CD4-positive, alpha-beta T cell treated with Interleukin-12 subunit alpha and Interleukin-12 subunit beta, for 1 hour (primary cell): ENCODE measurements at regions not wholly inside any gene's neighbourhood (a gene's known extent, or its start where the extent isn't known, plus 50 kb on each side); places are given as distances from the start of the nearest gene placed in this dataset.

Experiments
- DNase-seq: peaks from one replicate; pipeline ENCODE4 v3.0.0-alpha.2; 2020

DNA sequence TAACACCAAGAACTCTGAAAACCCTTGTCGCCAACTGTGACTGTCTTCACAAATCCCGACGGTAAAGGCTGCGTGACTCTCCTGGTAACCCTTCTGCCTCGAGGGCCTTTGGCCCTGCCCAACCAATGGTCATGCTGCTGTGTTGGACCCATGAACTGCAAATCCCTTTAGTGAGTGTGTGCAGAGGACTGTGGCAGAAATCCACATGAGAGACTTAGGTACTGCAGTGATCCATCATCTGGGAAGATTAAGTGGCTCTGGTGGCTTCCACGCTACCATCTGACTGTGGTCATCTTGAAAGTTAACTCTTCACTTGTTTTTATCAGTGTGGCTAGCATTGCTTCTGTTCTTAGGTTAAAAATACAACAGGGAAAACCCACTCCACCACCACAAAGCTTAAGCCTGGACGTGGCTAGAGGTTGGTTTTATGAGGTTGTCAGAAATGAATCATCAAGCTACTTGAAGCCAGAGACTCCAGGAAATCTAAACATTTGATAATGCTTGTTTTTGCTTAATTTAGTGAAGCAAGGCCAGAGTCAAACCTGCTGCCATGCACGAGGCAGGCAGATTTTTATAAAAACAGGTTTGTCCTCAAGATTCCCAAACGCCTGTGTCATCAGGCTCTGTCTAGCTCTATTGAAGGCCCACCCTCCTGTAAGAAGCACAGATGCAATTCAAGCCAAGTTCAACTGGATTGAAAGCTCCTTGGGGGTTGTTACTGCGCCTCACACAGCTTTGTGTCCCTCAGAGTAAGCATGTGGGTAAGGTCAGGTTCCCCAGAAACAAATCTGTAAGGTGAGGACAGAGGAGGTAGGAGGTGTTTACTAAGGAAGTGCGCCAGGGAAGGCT, 52.7 kb upstream of the ERCC6L2 start:
- DNase-seq = no peak

GRCh38 chr9:95822015-95822414, 53.5 kb upstream of the ERCC6L2 start:
- DNase-seq = no peak

- no peak for DNase-seq
Observed at GRCh38 chr9:95820074-95820473, 55.4 kb upstream of the ERCC6L2 start.

- DNase-seq = no peak
Observed at GRCh38 chr9:95819636-95820035, 55.9 kb upstream of the ERCC6L2 start.

- DNase-seq = no peak
Observed at GRCh38 chr9:95817205-95817604, 58.3 kb upstream of the ERCC6L2 start.

- no peak for DNase-seq
Observed at GRCh38 chr9:95816716-95817115, 58.8 kb upstream of the ERCC6L2 start.

DNA sequence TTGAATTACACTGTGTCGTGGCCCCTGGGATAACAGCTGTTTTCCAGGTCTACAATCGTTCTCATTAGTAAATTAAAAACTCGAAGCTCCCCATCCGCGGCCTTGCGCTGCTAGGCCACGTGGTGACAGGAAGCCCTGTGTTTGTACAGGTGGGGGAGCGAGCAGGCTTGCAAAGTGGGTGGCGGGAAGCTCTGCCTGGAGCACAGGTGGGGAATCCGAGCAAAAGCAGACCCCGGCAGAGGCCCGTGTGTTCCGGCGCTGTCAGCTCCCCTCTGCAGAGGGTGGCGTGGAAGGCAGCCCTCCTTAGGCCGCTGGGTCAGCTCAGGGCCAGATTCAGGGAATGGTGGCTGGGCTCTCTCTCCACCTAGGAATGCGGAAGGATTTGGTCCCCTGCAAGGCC, 59.5 kb upstream of the ERCC6L2 start:
- DNase-seq = no peak

DNA sequence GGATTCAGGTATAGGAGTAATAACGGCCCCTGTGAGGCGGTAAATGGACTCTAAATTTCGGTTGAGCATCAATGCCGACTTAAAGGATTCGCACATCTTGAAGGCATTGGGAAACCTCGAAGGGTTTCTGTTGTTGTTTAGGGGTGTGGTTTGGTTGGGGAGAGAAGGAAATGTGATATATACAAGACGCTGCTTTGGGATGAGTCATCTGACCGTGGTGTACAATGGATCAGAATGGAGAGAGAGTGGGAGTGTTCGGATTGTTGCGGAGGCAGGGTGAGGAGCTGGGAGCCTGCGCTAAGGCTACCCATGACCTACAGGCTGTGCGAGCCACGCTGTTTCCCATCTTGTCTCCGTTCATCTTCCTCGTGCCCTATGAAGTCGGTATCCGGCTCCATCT, 60.4 kb upstream of the ERCC6L2 start:
- no peak for DNase-seq

- no peak for DNase-seq
Observed at GRCh38 chr9:95813923-95814322, 61.6 kb upstream of the ERCC6L2 start.

DNA sequence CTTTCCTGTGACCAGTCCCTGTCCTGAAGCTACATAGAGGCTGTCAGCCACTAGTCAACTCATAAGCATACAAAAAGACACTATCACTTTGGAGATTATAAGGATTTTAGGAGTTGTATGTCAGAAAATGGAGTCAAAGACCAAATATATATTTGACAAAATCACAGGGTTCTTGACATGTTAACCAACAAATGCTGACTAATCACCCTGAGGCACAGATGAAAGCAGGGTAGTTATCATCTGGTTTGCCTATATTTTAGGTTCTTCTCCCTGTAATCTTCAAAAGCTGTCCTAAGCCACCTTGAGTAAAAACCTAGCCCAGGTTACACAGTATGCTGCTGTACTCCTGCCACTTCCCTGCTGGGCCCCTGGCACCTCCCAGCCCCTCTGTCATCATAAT, 64.7 kb upstream of the ERCC6L2 start:
- no peak for DNase-seq

- no peak for DNase-seq
Observed at GRCh38 chr9:95810133-95810532, 65.4 kb upstream of the ERCC6L2 start.

- no peak for DNase-seq
Observed at GRCh38 chr9:95809686-95810085, 65.8 kb upstream of the ERCC6L2 start.

- DNase-seq = no peak
Observed at GRCh38 chr9:95808011-95808410, 67.5 kb upstream of the ERCC6L2 start.

GRCh38 chr9:95807326-95807947, 68.1 kb upstream of the ERCC6L2 start:
- no peak for DNase-seq

GRCh38 chr9:95803197-95803596, 72.3 kb upstream of the ERCC6L2 start:
- no peak for DNase-seq

DNA sequence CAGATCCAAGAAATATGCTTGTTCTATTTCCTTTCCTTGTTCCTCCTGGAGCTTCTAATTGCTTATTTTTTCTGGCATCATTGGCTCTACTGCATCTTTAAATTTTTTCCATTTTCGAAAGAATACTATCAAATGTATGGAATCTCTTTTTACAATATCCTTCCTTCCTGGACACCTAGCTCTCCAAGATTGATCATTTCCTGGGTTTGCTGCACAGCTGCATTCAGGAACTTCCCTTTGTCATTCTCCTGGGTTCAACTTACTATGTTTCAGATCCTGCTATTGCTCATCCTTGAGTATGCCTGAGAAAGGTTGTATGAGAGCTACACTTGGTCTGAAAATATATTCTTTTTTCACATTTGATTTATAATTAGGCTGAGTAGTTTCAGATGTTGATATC, 73.7 kb upstream of the ERCC6L2 start:
- no peak for DNase-seq

GRCh38 chr9:95796029-95796428, 79.5 kb upstream of the ERCC6L2 start:
- no peak for DNase-seq

- no peak for DNase-seq
Observed at GRCh38 chr9:95793924-95794828, 81.3 kb upstream of the ERCC6L2 start.

DNA sequence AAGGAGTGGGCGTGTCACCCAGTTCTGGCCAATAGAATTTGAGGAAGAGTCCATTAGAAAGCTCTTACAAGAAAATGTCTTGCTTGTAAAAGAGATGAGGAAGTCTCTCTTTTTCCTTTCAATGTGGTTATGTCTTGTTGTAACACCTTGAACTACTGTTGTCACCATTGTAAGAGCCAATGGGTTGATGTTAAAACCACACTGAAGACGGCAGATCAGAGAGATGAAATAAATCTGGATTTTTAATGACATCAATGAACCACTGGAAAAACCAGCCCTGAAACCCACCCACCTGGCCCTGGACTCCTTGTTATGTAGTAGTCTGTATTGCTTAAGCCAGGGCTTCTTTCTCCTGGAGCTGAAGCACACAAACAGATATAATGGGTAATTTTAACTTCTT, 83.8 kb upstream of the ERCC6L2 start:
- DNase-seq = no peak

DNA sequence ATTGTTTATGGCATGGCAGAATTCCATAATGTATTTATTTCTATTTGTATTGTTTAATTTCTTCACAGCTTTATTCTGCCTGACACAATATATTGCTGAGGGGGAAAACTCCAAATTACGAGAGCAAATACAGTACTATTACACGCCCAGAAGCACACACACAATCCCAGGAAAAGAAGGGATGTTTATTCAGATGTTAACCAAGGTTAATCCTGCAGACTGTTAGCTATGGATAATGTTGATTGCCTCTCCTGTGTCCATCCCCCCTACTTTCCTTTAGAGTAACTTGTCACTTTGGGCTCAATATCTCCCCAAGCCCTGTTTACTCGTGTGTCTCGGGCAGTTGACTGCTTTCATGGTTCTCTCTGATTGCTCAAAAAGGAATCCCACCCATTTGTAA, 84.2 kb upstream of the ERCC6L2 start:
- DNase-seq = no peak

DNA sequence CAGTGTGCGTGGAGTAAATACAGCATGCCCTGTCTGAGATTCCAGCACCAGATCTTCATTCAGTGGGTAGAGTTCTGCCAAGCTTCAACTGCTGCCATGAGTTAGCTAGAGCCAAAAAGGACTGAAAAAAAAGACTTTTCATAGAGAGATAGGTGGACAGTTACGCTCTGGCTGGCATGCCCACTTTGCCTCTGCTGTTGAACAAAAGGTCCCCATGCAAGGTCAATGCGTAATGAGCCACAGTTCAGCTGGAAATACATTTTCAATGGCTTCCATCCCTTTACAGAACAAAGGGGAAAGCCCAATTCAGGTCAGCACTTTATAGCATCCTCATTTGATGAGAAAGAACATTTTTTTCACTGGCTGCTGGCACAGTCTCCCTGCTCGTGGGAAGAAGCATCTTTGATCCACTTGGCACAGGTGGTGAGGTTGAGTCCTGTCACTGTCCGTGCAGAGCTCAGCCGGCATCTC, 86.9 kb upstream of the ERCC6L2 start:
- no peak for DNase-seq

DNA sequence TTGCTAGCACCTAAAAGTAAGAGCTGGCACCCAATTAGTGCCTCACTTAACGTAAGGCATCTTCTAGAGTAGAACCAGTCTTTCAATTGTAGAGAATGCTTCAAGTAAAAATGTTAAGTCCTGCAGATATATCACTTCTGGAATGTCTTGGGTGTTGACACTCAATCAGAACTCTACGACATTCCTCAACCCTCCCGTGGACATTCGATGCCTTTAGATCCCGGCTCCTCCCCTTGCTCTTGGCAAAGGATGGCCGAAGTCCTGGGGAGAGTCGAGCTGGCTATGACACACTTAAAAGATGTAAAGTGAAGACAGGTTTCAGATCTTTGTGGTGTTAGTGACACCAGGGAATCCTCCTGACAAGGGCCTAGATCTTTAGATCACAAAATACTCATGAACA, 87.5 kb upstream of the ERCC6L2 start:
- no peak for DNase-seq

GRCh38 chr9:95785209-95785608, 90.3 kb upstream of the ERCC6L2 start:
- no peak for DNase-seq

GRCh38 chr9:95784318-95784717, 91.2 kb upstream of the ERCC6L2 start:
- DNase-seq = no peak
